Spinal cord (tissue), 9 donors: ENCODE measurements at regions not wholly inside any gene's neighbourhood (a gene's known extent, or its start where the extent isn't known, plus 50 kb on each side); places are given as distances from the start of the nearest gene placed in this dataset.

ENCODE experiments used
- DNase-seq, 6 donors: peaks; one replicate each; pipeline versions ENCODE4 v3.0.0 to v3.0.0-alpha.2; 2013 to 2015; ENCODE audit warnings: low spot score in 6 of 6, low read depth in 4 of 6
- H3K27ac ChIP-seq: one replicate; pipeline ENCODE4 v1.5.1; 2013; ENCODE audit warnings: low read depth, low read length, control low read depth
- H3K27me3 ChIP-seq: one replicate; pipeline ENCODE4 v1.6.1; 2013; ENCODE audit warnings: low read length; ENCODE audit not compliant: control insufficient read depth, insufficient read depth
- H3K36me3 ChIP-seq: one replicate; pipeline ENCODE4 v1.6.1; 2013; ENCODE audit warnings: low read length; ENCODE audit not compliant: control insufficient read depth, insufficient read depth
- H3K4me1 ChIP-seq: one replicate; pipeline ENCODE4 v1.6.1; 2013; ENCODE audit warnings: low read length; ENCODE audit not compliant: control insufficient read depth, insufficient read depth
- H3K4me3 ChIP-seq: one replicate; pipeline ENCODE4 v1.5.1; 2013; ENCODE audit warnings: low read depth, low read length, control low read depth
- H3K9me3 ChIP-seq: one replicate; pipeline ENCODE4 v1.6.1; 2013; ENCODE audit warnings: low read length; ENCODE audit not compliant: control insufficient read depth, insufficient read depth
- WGBS: methylation state at CpG from one replicate; pipeline ENCODE4 v1.1.5; 2013; ENCODE audit warnings: missing lambda C conversion rate; ENCODE audit not compliant: insufficient coverage; 5-methylcytosine and 5-hydroxymethylcytosine counted together
- donor health status: healthy.

GRCh38 chr12:24175284-24175683, 225.8 kb upstream of the SOX5 start:
- Histone ChIP-seq H3K9me3 (no peaks in the 10 kb centered on the region), H3K36me3 (no peaks in the 10 kb centered on the region), H3K4me3 (no peak overlapping the region), H3K27me3 (no peaks in the 10 kb centered on the region), H3K27ac (no peak overlapping the region), H3K4me1 (no peaks in the 10 kb centered on the region)
- WGBS = no CpG with 5 or more reads among the region's 2 CpGs
- no peak for DNase-seq

GRCh38 chr12:24173067-24173466, 223.6 kb upstream of the SOX5 start:
- no peak overlapping the region for H3K27ac ChIP-seq
- DNase-seq = no peak

GRCh38 chr12:24172773-24173066, 223.2 kb upstream of the SOX5 start:
- H3K9me3 ChIP-seq = no peaks in the 10 kb centered on the region
- no peaks in the 10 kb centered on the region for H3K4me1 ChIP-seq
- H3K27me3 ChIP-seq = no peaks in the 10 kb centered on the region
- H3K36me3 ChIP-seq = no peaks in the 10 kb centered on the region
- DNase-seq = no peak
- H3K4me3 ChIP-seq = no peak overlapping the region
- H3K27ac ChIP-seq = no peak overlapping the region

More at GRCh38 chr12:24173067-24173466, 223.6 kb upstream of the SOX5 start:
- no peaks in the 10 kb centered on the region for H3K36me3 ChIP-seq
- no peaks in the 10 kb centered on the region for H3K27me3 ChIP-seq
- H3K9me3 ChIP-seq = no peaks in the 10 kb centered on the region
- no peak overlapping the region for H3K4me3 ChIP-seq
- H3K4me1 ChIP-seq = no peaks in the 10 kb centered on the region
- WGBS = 41% methylated on average over 5 of the region's 7 CpGs

- no peak overlapping the region for H3K4me3 ChIP-seq
- no peaks in the 10 kb centered on the region for H3K36me3 ChIP-seq
- H3K9me3 ChIP-seq = no peaks in the 10 kb centered on the region
- H3K27me3 ChIP-seq = no peaks in the 10 kb centered on the region
- no peaks in the 10 kb centered on the region for H3K4me1 ChIP-seq
- WGBS = 79% methylated on average over 13 of the region's 13 CpGs
- no peak for DNase-seq
- H3K27ac ChIP-seq = no peak overlapping the region
These were observed 222.7 kb upstream of the SOX5 start for GRCh38 chr12:24172031-24172772.

- WGBS = no CpG with 5 or more reads among the region's 2 CpGs
- no peak for DNase-seq
- no peak overlapping the region for H3K27ac ChIP-seq
- H3K4me3 ChIP-seq = no peak overlapping the region
- no peaks in the 10 kb centered on the region for H3K36me3 ChIP-seq
- H3K4me1 ChIP-seq = no peaks in the 10 kb centered on the region
- H3K9me3 ChIP-seq = no peaks in the 10 kb centered on the region
- no peaks in the 10 kb centered on the region for H3K27me3 ChIP-seq
These were observed 205.6 kb upstream of the SOX5 start for GRCh38 chr12:24155042-24155441.

GRCh38 chr12:24153079-24153478, 203.6 kb upstream of the SOX5 start:
- Histone ChIP-seq H3K9me3 (no peaks in the 10 kb centered on the region), H3K27me3 (no peaks in the 10 kb centered on the region), H3K36me3 (no peaks in the 10 kb centered on the region), H3K27ac (no peak overlapping the region), H3K4me3 (no peak overlapping the region), H3K4me1 (no peaks in the 10 kb centered on the region)
- DNase-seq = peak in 1 of 6 donors; percentile 62
- WGBS = no CpG with 5 or more reads among the region's 2 CpGs

- no peaks in the 10 kb centered on the region for H3K27me3 ChIP-seq
- no peaks in the 10 kb centered on the region for H3K9me3 ChIP-seq
- no peaks in the 10 kb centered on the region for H3K4me1 ChIP-seq
- no CpG with 5 or more reads among the region's 3 CpGs for WGBS
- H3K4me3 ChIP-seq = no peak overlapping the region
- no peaks in the 10 kb centered on the region for H3K36me3 ChIP-seq
- H3K27ac ChIP-seq = no peak overlapping the region
- DNase-seq = no peak
These were observed 202.8 kb upstream of the SOX5 start for GRCh38 chr12:24152270-24152669.

GRCh38 chr12:24143928-24144327, 194.5 kb upstream of the SOX5 start:
- Histone ChIP-seq H3K36me3 (no peaks in the 10 kb centered on the region), H3K9me3 (peaks cover 3% of the 10 kb centered on the region), H3K4me3 (no peak overlapping the region), H3K27me3 (no peaks in the 10 kb centered on the region), H3K4me1 (no peaks in the 10 kb centered on the region), H3K27ac (no peak overlapping the region)
- no peak for DNase-seq

- DNase-seq = peak in 5 of 6 donors; percentile 28 to 96 (median 42)
- WGBS = 80% methylated on average over 1 of the region's 9 CpGs
- no peaks in the 10 kb centered on the region for H3K27me3 ChIP-seq
- H3K4me1 ChIP-seq = no peaks in the 10 kb centered on the region
- H3K27ac ChIP-seq = no peak overlapping the region
- H3K36me3 ChIP-seq = no peaks in the 10 kb centered on the region
- H3K4me3 ChIP-seq = no peak overlapping the region
- peaks cover 3% of the 10 kb centered on the region for H3K9me3 ChIP-seq
These were observed 189.6 kb upstream of the SOX5 start for GRCh38 chr12:24139035-24139434.

- WGBS = 71% methylated on average over 1 of the region's 6 CpGs
- Histone ChIP-seq H3K27me3 (no peaks in the 10 kb centered on the region), H3K36me3 (no peaks in the 10 kb centered on the region), H3K4me1 (no peaks in the 10 kb centered on the region), H3K9me3 (no peaks in the 10 kb centered on the region), H3K4me3 (no peak overlapping the region), H3K27ac (no peak overlapping the region)
- DNase-seq = peak in 1 of 6 donors; percentile 33
These were observed 188.6 kb upstream of the SOX5 start for GRCh38 chr12:24138041-24138440.
